Naive thymus-derived CD4-positive, alpha-beta T cell (primary cell): ENCODE measurements at regions not wholly inside any gene's neighbourhood (a gene's known extent, or its start where the extent isn't known, plus 50 kb on each side); places are given as distances from the start of the nearest gene placed in this dataset.

Experiments used
- ATAC-seq: fragments of 150-1000 bp; cut with Tn5 transposase; 2 replicates; pipeline ENCODE4 v1.10.0; 2021; ENCODE audit warnings: mild to moderate bottlenecking, moderate library complexity
- CTCF ChIA-PET: fragments of 350-600 bp; sonication (Branson Sonifier 250); formaldehyde crosslinking; loops from one replicate; lab custom pipeline; 2021; ENCODE audit warnings: antibody characterized with exemption; lab: Charles Lee
- POLR2A ChIA-PET: fragments of 350-600 bp; sonication (Branson Sonifier 250); formaldehyde crosslinking; loops from one replicate; lab custom pipeline; 2021; ENCODE audit warnings: antibody characterized with exemption, inconsistent platforms; lab: Charles Lee
- DNase-seq, 9 donors: peaks; one replicate each; pipeline versions ENCODE4 v3.0.0 to v3.0.0-alpha.2; 2020 to 2022; ENCODE audit warnings: mixed read lengths in 1 of 9
- H3K27ac ChIP-seq: one replicate; pipeline ENCODE4 v1.7.0; 2013; ENCODE audit warnings: mild to moderate bottlenecking, low read depth, low read length, moderate library complexity
- H3K27me3 ChIP-seq, 2 donors: one replicate each; pipeline ENCODE4 v1.7.0; 2013; ENCODE audit warnings: low read length in 2 of 2, mild to moderate bottlenecking in 2 of 2, moderate library complexity in 2 of 2; ENCODE audit not compliant: control insufficient read depth in 2 of 2, insufficient read depth in 2 of 2
- H3K36me3 ChIP-seq, 3 experiments: 1 replicate in 2 of 3; 2 replicates in 1 of 3; pipeline ENCODE4 v1.7.0; 2013; ENCODE audit warnings: low read length in 3 of 3, mild to moderate bottlenecking in 3 of 3, moderate library complexity in 1 of 3; ENCODE audit not compliant: insufficient read depth in 3 of 3, control insufficient read depth in 2 of 3
- H3K4me1 ChIP-seq, 2 donors: one replicate each; pipeline ENCODE4 v1.7.0; 2013; ENCODE audit warnings: low read length in 2 of 2, mild to moderate bottlenecking in 2 of 2, moderate library complexity in 1 of 2; ENCODE audit not compliant: control insufficient read depth in 2 of 2, insufficient read depth in 2 of 2
- H3K4me3 ChIP-seq: 2 replicates; pipeline ENCODE4 v1.7.0; 2013; ENCODE audit warnings: mild to moderate bottlenecking, low read length
- H3K9me3 ChIP-seq, 3 experiments: 1 replicate in 2 of 3; 2 replicates in 1 of 3; pipeline ENCODE4 v1.7.0; 2013; ENCODE audit warnings: low read length in 3 of 3; ENCODE audit not compliant: control insufficient read depth in 2 of 3
- H3K27ac Mint-ChIP-seq, 9 donors: one replicate each; pipeline ENCODE4 v1.8.0; 2020 to 2022; ENCODE audit warnings: mixed read lengths in 9 of 9, mild to moderate bottlenecking in 8 of 9, moderate library complexity in 5 of 9, inconsistent platforms in 2 of 9
- H3K27me3 Mint-ChIP-seq, 5 donors: one replicate each; pipeline ENCODE4 v1.8.0; 2021 to 2022; ENCODE audit warnings: mixed read lengths in 5 of 5, mild to moderate bottlenecking in 1 of 5
- H3K36me3 Mint-ChIP-seq, 5 donors: one replicate each; pipeline ENCODE4 v1.8.0; 2020 to 2022; ENCODE audit warnings: mixed read lengths in 5 of 5, mild to moderate bottlenecking in 3 of 5, inconsistent platforms in 1 of 5
- H3K4me1 Mint-ChIP-seq, 7 donors: one replicate each; pipeline ENCODE4 v1.8.0; 2020 to 2022; ENCODE audit warnings: mixed read lengths in 7 of 7, mild to moderate bottlenecking in 3 of 7, inconsistent platforms in 1 of 7
- H3K4me3 Mint-ChIP-seq, 10 donors: one replicate each; pipeline ENCODE4 v1.8.0; 2020 to 2022; ENCODE audit warnings: mild to moderate bottlenecking in 10 of 10, mixed read lengths in 10 of 10, moderate library complexity in 6 of 10, inconsistent platforms in 2 of 10
- H3K9me3 Mint-ChIP-seq, 11 donors: one replicate each; pipeline ENCODE4 v1.8.0; 2020 to 2022; ENCODE audit warnings: mixed read lengths in 11 of 11, mild to moderate bottlenecking in 4 of 11, inconsistent platforms in 1 of 11, moderate library complexity in 1 of 11
- intact Hi-C, 2 donors: fragments of 100-400 bp; cut with micrococcal nuclease; formaldehyde crosslinking; loops; one replicate each; pipeline ENCODE4 v1.15.1; 2023

DNA sequence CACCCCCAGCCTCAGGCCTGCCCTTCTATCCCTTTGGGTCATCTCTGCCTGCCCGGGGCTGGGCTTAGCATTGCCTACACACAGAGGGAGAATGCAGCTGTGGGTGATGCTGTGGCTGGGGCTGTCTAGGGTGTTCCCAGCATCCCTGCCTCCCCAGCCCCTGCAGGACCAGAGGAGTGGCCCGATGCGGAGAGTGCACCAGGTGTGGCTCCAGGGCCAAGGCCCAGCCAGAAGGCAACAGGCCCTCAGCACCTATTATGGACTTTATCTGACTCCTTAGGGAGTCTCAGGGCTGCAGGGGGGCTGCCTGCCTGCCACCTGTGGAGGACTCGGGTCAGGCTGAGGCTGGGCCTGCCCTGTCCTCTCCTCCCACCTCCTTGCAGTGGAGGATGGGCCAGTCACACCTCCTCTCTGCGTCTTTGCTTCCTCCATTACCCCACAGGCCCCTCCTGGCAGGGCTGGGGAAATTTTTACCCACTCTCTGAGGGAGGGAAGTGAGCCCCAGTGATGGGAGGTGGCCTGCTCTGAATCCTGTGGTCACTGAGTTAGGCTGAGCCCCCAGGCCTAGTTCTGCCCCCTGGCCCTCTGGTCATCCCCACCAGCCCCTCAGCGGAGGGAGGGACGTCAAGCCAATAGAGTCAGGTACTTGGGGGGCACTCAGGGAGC, 92.9 kb upstream of the PCBD1 start:
- ChIA-PET POLR2A (no interaction called here), CTCF (no interaction called here)
- H3K27ac Mint-ChIP-seq: no peak overlapping the region
- H3K27me3 Mint-ChIP-seq: peaks cover 0 to 8% (median 4%) of the 10 kb centered on the region in 5 donors
- ATAC-seq (peak; percentile 25), DNase-seq (no peak)
- Histone ChIP-seq H3K27ac (no peak overlapping the region), H3K36me3 (no peaks in the 10 kb centered on the region), H3K4me1 (peaks cover 0 to 9% of the 10 kb centered on the region in 2 donors), H3K27me3 (no peaks in the 10 kb centered on the region), H3K4me3 (no peak overlapping the region), H3K9me3 (no peaks in the 10 kb centered on the region)
- intact Hi-C loops: no loop called here
- peaks cover 0 to 22% (median 12%) of the 10 kb centered on the region in 7 donors for H3K4me1 Mint-ChIP-seq
- no peak overlapping the region for H3K4me3 Mint-ChIP-seq
- peaks cover 0 to under 1% (median 0%) of the 10 kb centered on the region in 11 donors for H3K9me3 Mint-ChIP-seq
- H3K36me3 Mint-ChIP-seq: no peaks in the 10 kb centered on the region

- Mint-ChIP-seq H3K4me3 (peak overlapping the region in 5 of 10 donors; percentile 30 to 66 (median 38)), H3K9me3 (no peaks in the 10 kb centered on the region), H3K27me3 (peaks cover 0 to 6% (median 0%) of the 10 kb centered on the region in 5 donors), H3K4me1 (peaks cover 0 to 23% (median 12%) of the 10 kb centered on the region in 7 donors), H3K27ac (peak overlapping the region in 5 of 9 donors; percentile 17 to 82 (median 49)), H3K36me3 (no peaks in the 10 kb centered on the region)
- ChIA-PET POLR2A (no interaction called here), CTCF (no interaction called here)
- Histone ChIP-seq H3K27ac (no peak overlapping the region), H3K36me3 (no peaks in the 10 kb centered on the region), H3K4me1 (peaks cover 0 to 9% of the 10 kb centered on the region in 2 donors), H3K27me3 (no peaks in the 10 kb centered on the region), H3K4me3 (no peak overlapping the region), H3K9me3 (no peaks in the 10 kb centered on the region)
- ATAC-seq (no peak), DNase-seq (no peak)
- intact Hi-C loops: no loop called here
Observed at GRCh38 chr10:70981936-70982335, 93.6 kb upstream of the PCBD1 start.

DNA sequence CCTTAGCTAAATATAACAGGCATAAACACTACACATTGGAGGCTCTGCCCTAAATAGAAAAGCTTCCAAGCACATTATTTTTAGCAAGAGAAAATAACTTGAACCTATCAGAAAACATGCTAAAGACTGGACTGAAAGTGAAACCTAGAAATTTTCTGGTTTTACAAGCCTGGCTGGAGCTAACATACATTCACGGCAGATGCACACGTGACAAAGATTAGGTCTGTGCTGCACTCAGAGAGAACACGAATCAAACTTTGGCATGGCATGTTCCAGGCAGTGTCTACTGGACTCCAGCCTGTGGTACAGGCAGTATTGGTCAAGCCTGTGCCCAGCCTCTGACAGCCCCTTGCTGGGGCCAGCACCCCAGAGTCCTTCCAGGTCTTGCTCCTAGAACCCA, 94.1 kb upstream of the PCBD1 start:
- no peaks in the 10 kb centered on the region for H3K9me3 ChIP-seq
- ChIA-PET CTCF (no interaction called here), POLR2A (no interaction called here)
- no peak overlapping the region for H3K4me3 ChIP-seq
- Mint-ChIP-seq H3K27me3 (peaks cover 0 to 6% (median 0%) of the 10 kb centered on the region in 5 donors), H3K4me3 (peak overlapping the region in 7 of 10 donors; percentile 16 to 66 (median 37)), H3K27ac (peak overlapping the region in 5 of 9 donors; percentile 17 to 82 (median 49)), H3K9me3 (no peaks in the 10 kb centered on the region), H3K36me3 (no peaks in the 10 kb centered on the region), H3K4me1 (peaks cover 0 to 23% (median 12%) of the 10 kb centered on the region in 7 donors)
- no peaks in the 10 kb centered on the region for H3K36me3 ChIP-seq
- H3K27ac ChIP-seq: no peak overlapping the region
- ATAC-seq: peak; percentile 58
- no peak for DNase-seq
- H3K4me1 ChIP-seq: peaks cover 0 to 9% of the 10 kb centered on the region in 2 donors
- intact Hi-C loops: no loop called here
- H3K27me3 ChIP-seq: no peaks in the 10 kb centered on the region

- Mint-ChIP-seq H3K9me3 (no peaks in the 10 kb centered on the region), H3K27me3 (no peaks in the 10 kb centered on the region), H3K4me1 (peaks cover 0 to 23% (median 12%) of the 10 kb centered on the region in 7 donors), H3K36me3 (no peaks in the 10 kb centered on the region), H3K27ac (no peak overlapping the region), H3K4me3 (no peak overlapping the region)
- Histone ChIP-seq H3K9me3 (no peaks in the 10 kb centered on the region), H3K27ac (no peak overlapping the region), H3K4me1 (peaks cover 0 to 9% of the 10 kb centered on the region in 2 donors), H3K4me3 (no peak overlapping the region), H3K27me3 (no peaks in the 10 kb centered on the region), H3K36me3 (no peaks in the 10 kb centered on the region)
- intact Hi-C loops: no loop called here
- ATAC-seq (no peak), DNase-seq (no peak)
- POLR2A ChIA-PET: no interaction called here
- CTCF ChIA-PET: interaction anchor here (0.7 kb wide), 1 partner anchor 115 kb away, joined by 3 read pairs; no protein-coding TSS in a partner anchor
Observed at GRCh38 chr10:70984986-70985722, 96.8 kb upstream of the PCBD1 start.

GRCh38 chr10:70985824-70986622, 97.7 kb upstream of the PCBD1 start:
- intact Hi-C loops: no loop called here
- Mint-ChIP-seq H3K4me1 (peaks cover 0 to 23% (median 12%) of the 10 kb centered on the region in 7 donors), H3K4me3 (no peak overlapping the region), H3K36me3 (no peaks in the 10 kb centered on the region), H3K27ac (no peak overlapping the region), H3K27me3 (no peaks in the 10 kb centered on the region), H3K9me3 (no peaks in the 10 kb centered on the region)
- CTCF ChIA-PET: interaction anchor here (0.7 kb wide), 1 partner anchor 116 kb away, joined by 3 read pairs; no protein-coding TSS in a partner anchor
- Histone ChIP-seq H3K4me1 (peaks cover 0 to 9% of the 10 kb centered on the region in 2 donors), H3K9me3 (no peaks in the 10 kb centered on the region), H3K27ac (no peak overlapping the region), H3K27me3 (no peaks in the 10 kb centered on the region), H3K36me3 (no peaks in the 10 kb centered on the region), H3K4me3 (no peak overlapping the region)
- POLR2A ChIA-PET: no interaction called here
- ATAC-seq (peak; percentile 20), DNase-seq (no peak)

DNA sequence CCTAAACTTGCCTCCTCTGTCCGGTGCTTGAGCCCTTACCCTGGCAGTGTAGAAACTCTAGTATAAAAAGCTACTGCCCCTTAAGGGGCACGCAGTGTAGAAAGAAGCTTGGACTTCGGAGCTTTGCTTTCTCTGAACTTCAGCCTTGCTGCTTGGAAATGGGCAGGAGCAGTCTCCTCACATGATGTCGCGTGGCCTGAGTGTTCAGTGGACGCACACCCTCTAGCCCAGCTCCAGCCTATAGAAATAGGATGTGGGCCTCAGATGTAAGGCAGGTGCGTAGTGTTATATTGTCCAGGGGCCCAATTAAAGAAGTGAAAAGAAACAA, 98.2 kb upstream of the PCBD1 start:
- Histone ChIP-seq H3K27me3 (no peaks in the 10 kb centered on the region), H3K4me1 (peaks cover 0 to 9% of the 10 kb centered on the region in 2 donors), H3K4me3 (no peak overlapping the region), H3K27ac (no peak overlapping the region), H3K9me3 (no peaks in the 10 kb centered on the region), H3K36me3 (no peaks in the 10 kb centered on the region)
- Mint-ChIP-seq H3K9me3 (no peaks in the 10 kb centered on the region), H3K27ac (no peak overlapping the region), H3K27me3 (no peaks in the 10 kb centered on the region), H3K36me3 (no peaks in the 10 kb centered on the region), H3K4me3 (no peak overlapping the region), H3K4me1 (peaks cover 0 to 23% (median 12%) of the 10 kb centered on the region in 7 donors)
- ATAC-seq (no peak), DNase-seq (no peak)
- POLR2A ChIA-PET: no interaction called here
- CTCF ChIA-PET: no interaction called here
- intact Hi-C loops: no loop called here
